Dermis microvascular lymphatic vessel endothelial cell (primary cell): ENCODE measurements at regions not wholly inside any gene's neighbourhood (a gene's known extent, or its start where the extent isn't known, plus 50 kb on each side); places are given as distances from the start of the nearest gene placed in this dataset.
"Not testable (repeated sequence)": the region's sequence is repeated elsewhere in the genome, so short reads cannot be mapped to it uniquely, and the experiment has no call there.

Experiments used
- DNase-seq, 2 donors: peaks; one replicate each; pipeline versions ENCODE4 v3.0.0 to v3.0.0-alpha.2; 2010; ENCODE audit warnings: low read depth in 2 of 2

DNA sequence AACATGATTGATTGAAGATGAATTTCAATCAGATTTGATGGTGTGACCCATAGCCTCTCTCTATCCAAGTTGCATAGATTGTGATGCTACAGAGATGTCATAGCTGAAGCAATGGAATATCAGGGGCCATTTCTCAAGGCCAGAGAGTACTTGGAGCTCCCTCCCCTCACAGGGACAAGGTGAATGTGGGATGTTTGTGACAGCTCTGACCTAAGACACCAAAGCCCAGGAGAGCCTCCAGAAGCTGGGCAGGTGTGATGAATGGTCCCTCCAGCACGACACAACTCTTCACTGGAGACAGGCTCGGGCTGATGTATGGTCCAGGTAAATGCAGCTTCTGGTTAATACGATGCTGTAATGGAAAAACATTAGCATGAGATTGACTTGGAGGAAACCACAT lies 101.0 kb upstream of the ZC3H12A start:
- no peak for DNase-seq

DNA sequence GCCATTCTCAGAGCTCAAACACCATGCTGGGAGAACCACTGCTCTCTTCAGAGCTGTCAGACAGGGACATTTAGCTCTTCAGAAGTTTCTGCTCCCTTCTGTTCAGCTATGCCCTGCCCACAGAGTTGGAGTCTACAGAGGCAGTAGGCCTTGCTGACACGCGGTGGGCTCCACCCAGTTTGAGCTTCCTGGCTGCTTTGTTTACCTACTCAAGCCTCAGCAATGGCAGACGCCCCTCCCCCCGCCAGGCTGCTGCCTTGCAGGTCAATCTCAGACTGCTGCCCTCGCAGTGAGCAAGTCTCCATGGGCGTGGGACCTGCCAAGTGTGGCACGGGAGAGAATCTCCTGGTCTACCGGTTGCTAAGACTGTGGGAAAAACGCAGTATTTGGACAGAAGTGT lies 93.8 kb upstream of the ZC3H12A start:
- not testable (repeated sequence) for DNase-seq

DNA sequence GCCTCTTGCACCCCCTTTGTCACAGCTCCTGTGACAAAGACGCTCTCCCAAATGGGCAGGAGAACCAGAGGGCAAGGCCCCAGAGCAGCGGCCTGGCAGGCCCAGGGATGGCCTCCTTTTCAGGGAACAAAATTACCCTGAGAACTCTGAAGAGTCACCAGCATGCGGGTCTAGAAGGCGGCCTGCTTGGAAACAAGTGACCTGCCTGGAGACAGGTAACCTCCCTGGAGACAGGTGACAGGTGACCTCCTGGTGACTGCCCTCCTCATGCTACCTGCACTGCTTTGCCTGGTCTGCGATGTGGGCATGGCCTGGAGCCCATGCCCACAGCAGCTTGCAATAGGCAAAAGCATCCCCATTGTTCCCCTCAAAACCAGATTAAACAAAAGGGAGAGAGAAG lies 86.5 kb upstream of the ZC3H12A start:
- DNase-seq, result no peak

DNA sequence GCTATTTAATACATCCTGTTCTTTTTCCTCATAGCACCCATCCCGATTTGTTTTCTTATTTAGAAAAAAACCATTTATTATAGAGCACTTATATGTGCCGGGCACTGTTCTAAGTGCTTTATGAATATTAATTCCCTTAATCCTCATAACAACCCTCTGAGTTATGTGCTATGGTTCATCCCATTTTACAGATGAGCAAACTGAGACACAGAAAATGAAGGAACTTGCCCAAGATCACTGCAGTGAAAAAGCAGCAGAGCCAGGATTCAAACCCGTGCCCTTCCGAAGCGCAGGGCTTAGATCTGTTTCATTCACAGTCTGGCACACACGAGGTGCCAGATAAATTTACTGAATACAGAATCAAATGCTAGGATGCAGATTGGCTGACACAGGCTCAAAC lies 85.1 kb upstream of the ZC3H12A start:
- DNase-seq, result no peak

DNA sequence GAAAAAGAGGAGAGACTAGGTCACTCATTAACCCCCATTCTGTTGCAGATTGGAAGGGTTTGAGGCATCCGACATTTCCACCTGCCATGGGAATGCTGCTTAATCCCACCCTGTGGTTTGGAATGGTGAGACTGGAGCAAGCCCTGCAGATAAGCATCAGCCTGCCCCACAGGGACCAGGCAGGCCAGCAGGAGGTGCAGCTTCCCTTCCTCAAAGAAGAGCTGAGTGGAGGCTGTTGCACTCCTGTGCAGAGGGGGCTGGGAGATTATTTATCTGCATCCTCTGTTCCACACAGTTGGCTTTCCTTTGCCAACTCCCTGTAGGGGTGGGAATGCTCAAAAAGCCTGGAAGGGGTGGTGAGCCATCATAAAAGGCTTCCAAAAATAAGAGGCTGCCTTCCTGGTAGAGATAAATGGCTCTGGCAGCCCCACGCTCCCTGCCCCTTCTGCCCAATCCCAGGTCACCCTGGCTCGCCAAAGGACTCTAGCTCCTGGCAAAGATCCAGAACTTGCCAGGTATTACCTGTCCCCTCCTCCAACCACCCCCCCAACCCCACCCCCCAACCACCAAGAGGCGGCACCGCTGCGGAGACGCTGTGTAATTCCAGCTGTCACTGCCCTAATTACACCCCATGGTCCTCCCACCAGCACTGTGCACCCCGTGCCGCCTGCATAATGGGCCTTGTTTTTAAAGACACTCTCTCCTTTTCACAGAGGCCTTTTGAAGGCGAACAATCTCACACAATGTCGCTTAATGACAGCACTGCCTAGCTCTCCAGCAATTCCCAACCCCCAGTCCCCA lies 83.0 kb upstream of the ZC3H12A start:
- DNase-seq, result no peak

DNA sequence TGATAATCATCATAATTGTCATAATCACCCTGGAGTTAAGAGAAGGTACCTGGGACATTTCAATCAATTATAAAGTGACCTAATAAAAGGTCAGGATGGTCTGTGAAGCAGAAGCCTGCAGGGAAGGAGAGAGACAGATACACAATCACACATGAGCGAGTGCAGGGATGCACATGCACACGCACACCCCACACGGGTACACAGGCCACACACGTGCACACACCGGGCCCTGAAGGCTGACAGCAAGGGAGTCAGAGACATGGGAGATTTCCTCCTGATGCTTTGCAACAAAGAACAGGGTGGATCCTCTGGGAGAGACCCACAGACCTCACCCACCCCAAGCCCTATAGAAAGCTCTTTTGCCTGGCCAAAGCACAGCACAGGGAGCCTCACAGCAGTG lies 82.3 kb upstream of the ZC3H12A start:
- no peak for DNase-seq

DNA sequence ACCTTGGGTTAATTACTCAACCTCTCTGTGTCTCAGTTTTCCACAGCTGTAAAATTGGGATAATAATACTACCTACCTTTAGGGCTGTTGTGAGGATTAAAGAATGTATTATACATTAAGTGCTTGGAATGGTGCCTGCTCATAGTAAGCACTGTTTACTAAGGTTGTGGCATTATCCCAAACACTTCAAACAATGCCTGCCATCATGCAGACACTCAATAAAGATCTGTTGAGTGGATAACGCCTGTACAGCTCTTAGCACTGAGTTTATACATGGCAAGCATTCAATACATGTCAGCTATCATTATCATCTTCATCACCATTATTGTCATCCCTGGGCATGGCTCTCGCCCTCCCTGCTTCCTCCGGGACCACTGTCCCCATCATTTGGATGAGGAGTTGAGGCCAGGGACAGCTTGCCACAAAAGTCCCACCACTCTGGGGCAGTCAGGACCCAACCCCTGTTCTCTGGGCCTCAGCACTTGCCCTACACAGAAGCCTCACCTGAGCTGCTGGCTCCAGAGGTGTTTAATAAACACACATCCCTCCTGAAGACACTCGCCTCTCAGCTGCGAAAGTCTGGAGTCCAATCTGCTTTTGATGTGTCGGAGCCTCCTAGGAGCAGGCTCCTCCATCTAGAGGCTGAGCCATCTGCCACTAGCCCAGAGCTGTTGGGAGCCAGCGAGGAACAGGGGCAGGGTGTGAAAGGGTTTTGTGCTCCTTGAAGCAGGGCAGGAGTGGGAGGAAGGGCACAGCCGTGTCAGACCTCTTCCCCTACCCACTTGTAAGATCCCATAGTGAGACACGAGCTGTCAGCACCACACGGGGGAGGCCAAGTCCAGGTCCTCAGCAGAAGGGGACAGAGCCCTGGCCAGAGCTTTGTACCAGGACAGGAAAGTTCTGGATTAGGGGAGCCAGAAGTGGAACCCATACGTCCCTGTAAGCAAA lies 80.9 kb upstream of the ZC3H12A start:
- no peak for DNase-seq

DNA sequence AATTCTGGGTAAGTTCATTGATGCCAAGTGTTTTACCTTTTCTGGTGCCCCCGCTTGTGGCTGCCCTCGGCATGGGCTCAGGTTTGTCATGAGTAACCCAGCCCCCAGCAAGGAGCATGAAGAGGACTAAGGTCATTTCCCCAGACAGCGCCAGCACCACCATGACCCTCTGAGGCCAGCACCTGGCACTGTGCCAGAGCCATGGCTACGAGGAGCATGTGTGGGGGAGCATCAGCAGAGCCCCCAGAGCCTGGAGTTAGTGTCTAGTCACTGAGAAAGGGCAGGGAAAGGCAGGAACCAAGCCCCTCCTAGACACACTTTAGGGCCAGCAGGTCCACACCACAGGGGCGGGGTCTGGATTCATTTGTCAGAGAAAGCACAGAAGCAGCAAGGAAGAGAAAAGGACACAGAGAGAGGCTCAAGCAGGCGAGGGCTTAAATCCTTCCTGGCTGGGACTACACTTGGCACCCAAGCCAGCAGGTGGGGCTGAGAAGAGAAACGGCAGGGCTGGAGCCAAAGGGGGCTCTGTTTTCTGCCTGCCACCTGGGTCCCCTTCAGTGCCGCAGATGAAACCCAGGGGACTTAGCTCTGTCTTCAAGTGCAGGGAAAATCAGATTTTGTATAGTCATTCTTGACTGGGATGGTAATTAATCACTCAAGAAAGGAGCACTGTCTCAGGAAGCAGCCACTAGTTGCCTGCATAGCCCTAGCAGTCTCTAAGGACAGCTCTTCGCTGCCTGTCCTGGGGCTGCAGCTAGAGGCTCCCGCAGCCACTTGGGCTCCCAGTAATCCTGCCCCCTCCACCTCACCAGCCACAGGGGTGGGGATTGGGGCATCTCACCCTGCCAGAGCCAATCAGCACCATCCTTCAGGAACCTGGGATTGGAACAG lies 79.6 kb upstream of the ZC3H12A start:
- DNase-seq, result no peak

DNA sequence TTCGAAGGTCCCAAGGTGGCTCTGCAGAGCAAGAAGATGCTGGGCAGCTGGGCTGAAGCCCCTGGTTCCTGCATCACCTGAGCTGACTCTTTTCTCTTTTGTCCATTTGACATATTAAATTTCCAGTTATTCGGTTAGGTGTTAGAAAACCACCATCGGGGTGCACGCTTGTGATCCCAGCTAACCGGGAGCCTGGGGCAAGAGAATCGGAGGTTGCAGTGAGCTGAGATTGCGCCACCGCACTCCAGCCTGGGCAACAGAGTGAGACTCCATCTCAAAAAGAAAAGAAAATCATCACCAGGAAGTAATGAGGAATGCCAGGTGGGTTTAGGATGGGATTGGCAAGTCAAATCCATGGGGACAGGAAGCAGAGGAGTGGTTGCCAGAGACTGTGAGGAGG lies 76.3 kb upstream of the ZC3H12A start:
- no peak for DNase-seq

DNA sequence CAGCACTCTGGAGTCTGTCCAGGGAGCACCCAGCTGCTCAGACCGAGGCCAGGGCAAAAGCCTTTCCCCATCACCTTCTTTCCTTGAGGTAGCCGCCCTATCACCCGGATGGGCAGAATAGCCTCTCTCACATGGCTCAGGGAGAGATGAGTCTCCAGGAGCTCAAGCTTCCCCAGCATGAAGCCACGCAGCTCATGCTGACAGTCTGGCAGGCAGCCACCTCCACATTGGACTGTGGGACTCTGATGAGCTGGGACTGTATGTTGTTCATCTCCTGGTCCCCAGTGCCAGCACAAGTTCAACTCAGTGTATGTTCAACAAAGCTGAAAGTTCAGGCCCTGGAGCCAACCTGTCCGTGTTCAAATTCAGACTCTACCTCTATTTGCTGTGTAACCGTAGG lies 75.2 kb upstream of the ZC3H12A start:
- DNase-seq, result no peak

DNA sequence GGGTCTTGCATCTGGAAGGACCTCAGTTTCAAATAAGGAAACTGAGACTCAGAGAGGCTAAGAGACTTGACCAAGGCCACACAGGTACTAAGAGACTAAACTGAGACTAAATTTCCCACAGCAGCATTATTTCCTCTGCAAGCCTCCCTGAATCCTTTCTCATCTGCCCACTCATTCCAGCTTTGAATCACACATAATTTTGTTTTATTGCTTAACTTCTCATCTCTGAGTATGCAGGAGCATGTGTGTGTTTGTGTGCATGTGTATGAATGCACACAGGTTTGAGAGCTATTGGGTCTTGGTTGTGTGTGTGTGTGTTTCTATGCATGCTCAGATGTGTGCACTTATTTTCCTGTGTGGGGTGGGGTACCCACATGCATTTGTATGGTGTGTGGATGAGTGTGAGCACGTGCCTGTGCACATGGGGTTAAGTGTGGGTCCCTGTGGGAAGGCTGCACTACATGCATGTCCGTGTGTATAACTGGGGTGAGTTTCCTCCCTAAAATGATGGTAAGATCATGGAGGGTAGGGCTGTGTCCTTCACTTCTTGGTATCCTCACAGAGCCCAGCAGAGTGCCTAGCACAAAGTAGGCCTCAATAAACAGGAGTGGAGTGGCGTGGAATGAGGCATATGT lies 74.4 kb upstream of the ZC3H12A start:
- DNase-seq, result no peak

DNA sequence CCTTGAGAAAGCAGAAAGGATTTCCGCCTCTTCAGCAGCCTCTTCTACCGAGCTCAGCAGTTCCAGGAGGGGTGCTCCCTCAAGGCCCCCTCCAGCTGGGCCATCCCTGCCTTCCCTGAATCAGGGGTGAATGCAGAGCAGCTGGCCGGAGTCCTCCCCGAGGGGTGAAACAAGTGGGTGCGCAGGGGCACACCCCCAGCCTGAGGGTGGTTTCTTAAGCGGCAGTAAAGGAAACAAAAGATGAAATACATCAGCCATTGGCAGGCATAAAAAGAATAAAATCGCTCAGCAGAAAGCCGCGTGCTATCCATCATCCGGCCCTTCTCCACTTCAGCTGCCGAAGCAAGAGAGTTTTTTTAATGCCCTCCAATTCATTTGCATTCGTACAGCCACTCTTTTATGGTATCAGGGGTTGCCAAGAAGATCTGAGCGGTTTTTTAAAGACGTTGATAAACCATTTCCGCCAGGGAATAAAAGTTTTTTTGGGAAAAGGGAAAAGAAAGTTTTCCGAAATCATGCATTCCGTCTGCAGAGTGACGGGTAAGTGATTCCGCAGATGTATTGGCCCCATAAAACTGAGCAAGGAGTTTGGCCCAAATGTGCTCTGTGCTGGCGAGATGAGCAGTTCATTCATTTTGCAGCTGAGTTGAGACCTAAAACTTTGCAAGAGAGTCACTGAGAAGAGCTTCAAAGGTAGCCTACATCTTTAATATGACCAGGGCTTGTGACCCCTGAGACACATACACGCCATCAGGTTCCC lies 73.7 kb upstream of the ZC3H12A start:
- DNase-seq, result no peak

DNA sequence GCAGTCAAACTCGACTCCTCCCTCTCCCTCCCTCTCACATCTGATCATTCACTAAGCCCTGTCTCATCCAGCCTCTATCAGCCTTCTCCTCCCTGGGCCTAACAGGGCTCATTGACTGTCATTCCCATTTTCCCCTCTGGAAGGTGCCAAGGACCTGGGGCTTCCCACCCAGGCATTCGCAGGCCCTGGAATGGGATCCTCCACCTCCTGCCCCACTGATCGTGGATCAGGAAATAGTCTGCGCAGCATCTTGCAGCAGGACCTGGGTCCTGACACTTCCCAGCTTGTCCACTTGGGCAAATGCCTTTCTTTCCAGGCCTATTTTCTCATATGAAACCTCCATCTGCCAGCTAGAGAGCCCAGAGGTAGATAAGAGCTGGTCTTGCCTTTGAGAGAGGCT lies 71.2 kb upstream of the ZC3H12A start:
- no peak for DNase-seq

DNA sequence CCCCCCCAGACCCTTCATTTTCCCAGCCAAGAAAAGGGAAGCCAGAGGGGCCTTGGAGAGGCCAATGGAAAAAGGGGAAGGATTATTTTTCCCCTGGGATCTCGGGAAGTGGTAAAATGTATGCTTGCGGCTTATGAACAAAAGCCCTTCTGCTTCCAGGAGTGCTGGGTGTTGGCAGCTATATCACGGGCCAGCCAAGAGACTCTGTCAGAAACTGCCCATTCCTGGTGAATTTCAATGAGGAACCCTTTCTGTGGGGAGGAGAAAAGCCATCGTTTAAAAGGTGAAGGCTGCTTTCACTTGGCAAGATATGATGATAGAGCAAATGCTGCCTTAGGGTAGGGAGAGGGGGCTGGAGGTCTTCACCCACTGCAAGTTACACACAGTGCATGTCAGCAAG lies 69.7 kb upstream of the ZC3H12A start:
- no peak for DNase-seq

DNA sequence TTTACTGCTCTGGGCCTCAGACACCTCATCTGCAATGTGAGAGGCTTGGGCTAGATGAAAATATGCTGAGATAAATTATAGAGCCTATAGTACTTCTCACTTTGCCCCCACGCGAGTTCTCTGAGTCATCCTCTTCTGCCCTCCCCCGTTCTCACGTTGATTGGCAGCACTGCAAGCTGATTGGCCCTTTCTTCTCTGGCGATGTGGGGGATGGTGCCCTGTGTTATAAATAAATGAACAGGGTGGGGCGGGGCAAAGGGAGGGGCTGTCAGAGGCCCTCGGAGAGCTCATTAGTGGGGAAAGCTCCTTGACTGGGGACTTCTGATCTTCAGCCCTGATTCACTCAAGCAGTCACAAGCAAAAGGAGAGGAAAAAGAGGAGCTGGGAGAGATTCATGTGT lies 64.3 kb upstream of the ZC3H12A start:
- no peak for DNase-seq

DNA sequence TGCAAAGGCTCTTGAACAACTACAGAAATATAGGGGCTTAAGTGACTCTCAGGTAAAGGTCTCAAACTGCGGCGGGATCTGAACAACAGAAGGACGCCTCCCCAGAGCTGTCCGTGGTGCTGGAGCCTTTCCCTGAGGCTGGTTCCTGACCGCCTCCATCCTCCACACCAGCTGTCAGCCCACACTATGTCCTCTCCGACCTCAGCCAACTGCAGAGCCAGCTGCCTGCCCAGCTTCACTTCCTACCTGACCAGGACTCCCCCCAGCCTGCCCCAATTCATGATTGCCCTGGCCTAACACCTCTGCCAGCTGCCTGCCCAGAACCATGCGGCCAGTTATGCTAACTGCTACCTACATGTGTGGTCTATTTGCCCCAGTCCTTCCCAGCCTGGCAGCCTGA lies 63.6 kb upstream of the ZC3H12A start:
- peak in 1 of 2 donors; percentile 39 for DNase-seq

DNA sequence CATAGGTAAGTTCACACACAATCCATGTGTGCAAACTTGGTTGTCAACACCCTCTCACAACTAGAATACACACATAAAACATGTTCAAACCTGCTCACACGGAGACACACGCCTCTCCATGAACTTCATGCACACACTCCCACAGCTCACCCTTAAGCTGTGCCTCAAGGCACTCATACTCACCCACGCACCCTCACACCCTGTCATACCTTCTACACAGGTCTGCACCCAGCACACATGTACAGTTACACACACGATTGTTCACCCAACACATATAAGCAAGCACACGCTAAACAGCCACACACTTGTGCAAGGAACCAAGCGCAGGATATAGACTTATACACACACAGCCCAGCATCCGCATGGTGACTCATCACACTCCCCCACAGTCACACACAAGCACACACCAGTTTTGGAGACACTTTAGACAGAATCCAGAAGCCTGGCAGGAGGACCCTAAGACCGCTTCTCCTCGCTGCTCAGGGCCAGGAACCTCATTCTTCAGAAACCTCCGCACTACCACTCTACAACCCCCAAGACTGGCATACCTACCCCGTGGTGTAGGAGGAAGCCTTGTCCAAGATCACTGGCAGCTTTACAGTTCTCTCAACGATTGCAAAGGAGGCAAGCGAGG lies 58.7 kb upstream of the ZC3H12A start:
- DNase-seq, result no peak

DNA sequence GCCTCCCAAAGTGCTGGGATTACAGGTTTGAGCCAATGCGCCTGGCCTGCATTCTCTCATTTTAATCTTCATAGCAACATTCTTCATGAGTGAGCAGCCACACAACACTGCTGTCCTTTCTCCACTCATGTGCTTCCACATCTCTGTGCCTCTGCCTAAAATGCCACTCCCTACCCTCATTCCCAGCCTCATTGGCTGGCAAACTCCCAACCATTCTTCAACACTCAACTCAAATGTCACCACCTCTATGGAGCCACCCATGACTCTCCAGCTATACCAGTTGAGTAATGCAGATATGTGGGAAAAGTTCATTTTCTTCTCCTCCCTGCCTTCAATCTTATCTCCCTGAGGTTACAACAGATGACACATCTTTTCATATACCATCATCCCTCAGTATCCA lies 53.9 kb upstream of the ZC3H12A start:
- DNase-seq, result no peak

DNA sequence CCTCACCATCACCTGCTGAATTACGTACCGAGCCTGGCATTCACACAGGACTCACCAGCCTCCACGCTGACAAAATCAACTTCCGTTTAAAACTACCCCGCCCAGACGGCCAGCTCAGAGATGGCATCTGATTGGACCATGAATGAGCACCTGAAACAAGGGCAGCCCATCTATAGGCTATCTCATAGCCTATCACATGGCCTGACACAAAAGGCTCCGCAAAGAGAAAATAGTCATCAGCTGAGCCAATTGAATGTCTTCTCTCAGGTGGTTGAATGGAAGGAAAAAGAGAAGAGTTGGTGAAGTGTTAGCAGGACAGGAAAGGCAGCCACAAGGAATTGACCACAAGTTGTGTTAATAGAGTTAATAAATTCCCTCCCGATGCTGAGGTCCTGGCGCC lies 50.6 kb upstream of the ZC3H12A start:
- no peak for DNase-seq

DNA sequence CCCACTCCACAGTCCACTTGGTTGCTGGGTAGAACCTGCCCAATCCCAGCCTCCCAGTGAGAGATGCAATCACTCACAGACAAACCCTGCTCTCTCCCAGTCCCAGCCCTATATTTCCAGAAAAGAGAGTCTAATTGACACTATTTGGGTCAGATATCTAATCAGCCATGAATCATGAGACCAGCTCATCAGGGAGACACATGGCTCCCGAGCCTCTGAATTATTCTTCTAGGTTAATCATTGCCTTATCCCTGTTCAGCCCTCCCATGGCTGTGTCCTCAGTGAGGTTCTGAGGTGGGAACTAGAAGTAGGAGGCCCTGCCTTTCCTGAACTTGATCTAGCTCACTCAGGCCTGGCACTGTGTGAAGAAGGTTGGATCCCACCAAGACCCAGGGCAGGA lies 49.9 kb upstream of the ZC3H12A start:
- DNase-seq, result no peak
